NT2/D1 (cell line): ENCODE measurements at regions not wholly inside any gene's neighbourhood (a gene's known extent, or its start where the extent isn't known, plus 50 kb on each side); places are given as distances from the start of the nearest gene placed in this dataset.

ENCODE experiments used
- SUZ12 ChIP-seq: IDR thresholded peaks from 2 replicates; pipeline ENCODE4 v1.6.1; 2011; ENCODE audit not compliant: insufficient read length, insufficient read depth; ENCODE audit errors: extremely low read depth
- YY1 ChIP-seq: IDR thresholded peaks from 2 replicates; pipeline ENCODE4 v1.6.1; 2011; ENCODE audit not compliant: insufficient read length, insufficient read depth
- ZNF274 ChIP-seq: IDR thresholded peaks from 2 replicates; pipeline ENCODE4 v1.6.1; 2011; ENCODE audit warnings: mild to moderate bottlenecking, low read depth, low read length

- TF ChIP-seq ZNF274 (no peak), YY1 (no peak), SUZ12 (no peak)
Observed at GRCh38 chr16:74210245-74210644, 86.4 kb upstream of the PSMD7 start.
